NCI-H1092 (cell line): ENCODE measurements at regions not wholly inside any gene's neighbourhood (a gene's known extent, or its start where the extent isn't known, plus 50 kb on each side); places are given as distances from the start of the nearest gene placed in this dataset.
"Not testable (repeated sequence)": the region's sequence is repeated elsewhere in the genome, so short reads cannot be mapped to it uniquely, and the experiment has no call there.

ENCODE experiments used
- DNase-seq: peaks from one replicate; lab custom pipeline; 2025; lab: John Stamatoyannopoulos, UW

DNA sequence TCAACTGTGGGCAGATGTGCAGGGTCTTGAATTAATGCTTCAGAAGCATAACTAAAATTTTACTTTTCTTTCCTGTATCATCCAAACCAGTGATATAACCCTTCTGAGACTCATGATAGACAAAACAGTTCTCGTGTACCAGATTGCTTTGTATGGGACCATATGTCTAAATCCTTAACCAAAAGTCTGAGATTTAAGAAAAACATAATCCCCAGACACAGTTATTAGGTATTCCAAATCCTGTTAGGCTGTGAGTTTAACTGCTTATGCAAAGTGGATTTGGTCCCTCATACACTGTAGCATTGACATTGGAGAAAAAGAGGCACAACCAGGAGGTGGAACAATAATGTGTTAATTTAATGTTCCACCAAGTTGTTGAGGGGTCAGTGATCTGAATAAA, 235.0 kb downstream of the PMAIP1 start:
- DNase-seq, result no peak

DNA sequence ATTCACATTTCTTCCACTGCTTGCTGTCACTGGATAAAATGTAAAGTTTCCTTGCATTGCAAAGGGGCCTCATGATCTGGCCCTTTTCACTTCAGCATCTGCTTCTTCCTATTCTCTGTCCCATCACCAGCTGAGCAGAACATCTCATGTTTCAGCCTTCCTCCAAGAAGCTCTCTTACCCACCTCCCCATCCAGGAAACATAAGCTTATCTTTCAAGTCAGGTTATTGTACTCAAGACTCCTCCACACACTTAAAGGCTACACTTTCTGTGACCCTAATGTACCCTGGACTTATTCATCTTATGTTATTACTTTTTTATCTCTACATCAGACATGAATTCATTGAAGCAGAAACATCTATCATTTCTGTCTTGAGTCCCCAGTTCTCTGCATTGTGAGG, 230.5 kb downstream of the PMAIP1 start:
- no peak for DNase-seq

DNA sequence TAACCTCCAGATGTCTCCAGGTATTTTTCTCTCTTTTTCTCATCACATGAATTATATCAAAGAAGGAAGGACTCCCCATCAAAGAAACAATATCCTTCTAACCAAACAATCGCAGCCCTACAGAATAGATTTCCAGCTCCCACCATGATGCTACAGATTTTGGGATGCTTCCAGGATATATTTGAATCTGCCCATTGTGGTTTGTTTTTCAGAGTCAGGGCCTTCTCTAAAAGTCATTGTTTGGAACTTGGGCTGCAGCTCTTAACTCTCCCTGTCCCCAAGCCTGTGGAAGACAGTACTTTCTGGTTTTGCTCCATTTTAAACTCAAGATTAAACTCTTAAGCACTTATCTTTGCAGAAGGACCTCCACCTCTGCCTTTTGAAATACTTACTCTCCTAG, 223.2 kb downstream of the PMAIP1 start:
- DNase-seq, result no peak

DNA sequence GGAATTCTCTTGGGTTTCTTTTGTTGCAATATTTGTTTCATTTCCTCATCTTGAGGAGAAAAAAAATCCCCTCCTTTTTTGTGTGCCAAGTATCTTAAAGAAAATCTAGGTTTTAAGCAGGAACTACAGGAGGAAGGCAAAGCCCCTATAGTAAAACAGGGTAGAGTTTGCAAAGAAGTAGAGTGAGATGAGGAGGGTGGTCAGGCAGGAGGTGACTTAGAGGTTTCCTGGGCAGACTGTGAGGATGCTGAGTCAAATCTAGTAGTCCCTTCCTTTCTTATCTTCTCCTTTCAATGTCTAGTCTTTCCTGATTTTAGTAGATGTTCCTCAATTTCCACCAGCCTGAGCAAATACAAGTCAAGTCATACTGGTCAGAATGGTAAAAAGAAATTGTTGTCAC, 222.5 kb downstream of the PMAIP1 start:
- DNase-seq, result no peak

DNA sequence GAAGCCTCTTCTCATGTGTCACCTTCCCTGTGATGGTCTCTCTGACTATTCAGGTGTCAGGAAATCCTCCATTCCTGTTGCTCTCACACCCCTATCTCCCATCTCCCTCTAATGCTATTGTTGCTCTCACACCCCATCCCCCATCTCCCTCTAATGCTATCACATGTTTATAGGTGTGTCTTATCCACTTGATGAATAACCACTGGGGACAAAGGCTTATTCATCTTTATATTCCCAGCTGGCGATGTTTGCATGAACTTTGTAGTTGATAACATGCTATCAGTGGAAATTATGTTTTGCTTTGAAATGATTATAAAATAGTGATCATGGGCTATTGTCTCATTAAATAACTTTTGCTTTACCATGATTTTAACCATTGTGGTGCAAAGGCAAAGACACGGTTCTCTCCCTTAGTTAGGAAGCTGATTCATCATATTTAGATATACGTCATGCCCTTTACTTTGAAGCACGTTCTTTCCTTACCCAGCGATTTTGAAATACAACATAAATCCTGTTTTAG, 220.5 kb downstream of the PMAIP1 start:
- DNase-seq, result no peak

DNA sequence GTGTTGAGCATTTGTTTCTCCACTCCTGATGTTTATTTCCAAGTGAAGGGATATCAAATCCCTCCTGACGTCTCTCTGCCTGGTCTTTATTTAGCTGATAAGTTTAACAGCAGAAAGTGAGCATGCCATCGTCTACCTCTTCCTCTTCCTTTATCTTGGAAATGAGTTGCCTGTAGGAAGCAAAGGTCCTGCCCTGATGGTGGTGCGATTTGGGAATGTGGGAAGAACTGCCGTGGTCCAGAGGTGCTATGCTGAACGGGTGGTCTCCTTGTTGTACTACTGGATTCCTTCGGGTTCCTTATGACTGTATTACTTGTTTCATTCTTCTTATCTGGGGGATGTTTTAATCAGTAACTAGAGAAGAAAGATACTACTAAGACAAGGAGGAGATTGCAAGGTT, 217.5 kb downstream of the PMAIP1 start:
- DNase-seq, result no peak

DNA sequence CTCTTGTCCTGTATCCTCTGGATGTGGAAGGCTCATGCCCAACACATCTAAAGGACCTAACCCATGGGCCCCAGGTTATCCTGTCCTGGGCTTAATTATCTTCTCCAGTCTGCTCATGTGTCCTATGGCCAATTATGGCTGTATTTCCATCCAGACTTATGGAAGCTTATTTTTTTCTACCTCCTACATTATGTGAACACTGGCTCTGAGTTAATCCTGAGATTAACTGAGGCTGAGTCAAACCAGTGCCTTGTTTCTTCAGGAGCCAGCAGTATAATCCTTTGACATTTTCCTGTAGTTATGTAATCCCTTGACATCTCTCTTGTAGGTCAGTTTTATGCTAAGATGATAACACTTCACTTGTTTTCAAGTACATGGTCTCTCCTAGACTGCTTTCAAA, 213.6 kb downstream of the PMAIP1 start:
- no peak for DNase-seq

DNA sequence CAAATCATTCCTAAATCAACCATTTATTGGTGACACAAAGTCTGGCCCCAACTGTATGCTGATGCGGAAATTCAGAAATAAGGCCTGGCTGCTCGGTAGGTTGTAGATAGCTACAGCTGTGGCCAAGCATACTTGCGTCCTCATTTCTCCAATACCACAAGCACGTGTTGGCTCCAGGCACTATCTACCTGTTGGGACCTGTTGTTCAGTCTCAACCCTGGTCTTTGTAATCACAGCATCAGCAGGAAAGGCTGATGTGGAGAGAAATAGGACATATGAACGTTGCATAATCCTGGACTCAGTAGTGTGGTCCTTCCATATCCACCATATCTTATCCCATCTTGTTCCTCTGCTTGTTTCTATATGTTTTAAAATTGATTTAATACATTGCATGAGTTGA, 212.6 kb downstream of the PMAIP1 start:
- no peak for DNase-seq

DNA sequence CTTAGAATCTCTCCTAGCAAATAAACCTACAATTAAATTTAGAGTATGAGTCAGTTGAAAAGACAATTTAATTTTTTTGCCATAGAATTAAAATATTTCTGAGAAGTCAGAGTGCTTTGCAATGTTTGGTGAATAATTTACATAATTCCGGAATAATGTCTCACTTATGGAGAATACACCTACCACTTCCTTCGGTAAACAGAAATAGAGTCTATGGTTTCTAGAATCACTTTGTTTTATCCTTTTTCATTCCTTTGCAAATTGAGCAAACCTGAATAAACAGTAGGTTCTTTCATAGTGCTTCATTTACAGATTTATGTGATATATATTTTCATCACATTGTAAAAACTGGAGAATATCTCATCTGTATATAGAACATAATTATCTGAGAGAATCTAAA, 211.7 kb downstream of the PMAIP1 start:
- DNase-seq, result no peak

DNA sequence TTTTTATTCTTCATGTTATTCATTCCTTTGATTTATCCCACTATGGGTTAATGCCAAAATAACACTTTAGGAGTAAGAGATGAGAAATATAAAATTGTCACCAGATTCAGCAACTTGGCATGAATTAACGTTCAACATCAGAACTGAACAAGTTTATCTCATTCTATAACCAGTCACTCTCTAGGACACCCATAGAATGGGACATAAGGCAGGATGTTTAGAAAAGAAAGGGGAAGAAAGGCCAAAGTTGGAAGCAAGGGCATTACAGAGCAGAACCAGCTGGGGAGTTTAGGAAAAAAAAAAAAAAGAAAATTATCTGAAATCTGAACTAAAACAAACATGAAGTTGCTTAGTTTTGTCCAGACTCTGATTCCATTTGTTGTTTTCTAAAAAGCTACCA, 211.0 kb downstream of the PMAIP1 start:
- no peak for DNase-seq

DNA sequence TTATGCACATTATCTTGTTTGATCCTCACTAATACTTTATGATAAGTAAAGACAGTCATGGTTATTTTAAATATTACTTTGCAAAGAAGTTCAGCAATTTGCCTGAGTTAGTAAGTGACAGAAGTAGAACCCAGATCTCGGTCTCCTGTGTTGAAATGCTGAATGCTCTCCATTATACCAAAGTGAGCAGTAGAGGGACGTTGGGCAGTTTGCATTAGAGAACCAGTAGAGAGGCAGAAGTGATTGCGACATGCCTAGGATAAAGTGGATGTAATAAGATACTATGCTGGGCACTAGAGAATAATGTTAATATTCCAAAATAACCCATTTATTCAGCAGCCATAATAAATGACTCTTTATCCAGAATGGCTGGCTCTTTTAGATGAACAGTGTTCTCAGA, 201.0 kb downstream of the PMAIP1 start:
- DNase-seq, result no peak

DNA sequence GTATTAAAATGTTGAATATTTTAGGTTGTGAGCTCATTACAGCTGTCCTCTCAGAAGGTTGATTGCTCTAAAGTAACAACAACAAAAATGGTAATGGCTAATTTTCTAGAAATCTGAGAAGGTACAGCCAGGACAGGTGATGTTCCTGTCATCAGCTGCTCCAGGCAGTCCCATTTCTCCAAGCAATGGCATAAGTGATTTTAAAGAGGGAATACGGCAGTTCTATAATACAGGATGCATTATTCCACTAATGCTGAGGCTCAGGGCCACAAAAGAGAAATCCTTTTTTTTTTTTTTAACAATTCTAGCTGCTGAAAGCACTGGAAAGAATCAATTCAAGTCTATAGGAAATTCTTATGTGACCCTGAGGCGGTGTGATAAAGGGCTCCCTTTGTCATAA, 199.9 kb downstream of the PMAIP1 start:
- DNase-seq, result no peak

DNA sequence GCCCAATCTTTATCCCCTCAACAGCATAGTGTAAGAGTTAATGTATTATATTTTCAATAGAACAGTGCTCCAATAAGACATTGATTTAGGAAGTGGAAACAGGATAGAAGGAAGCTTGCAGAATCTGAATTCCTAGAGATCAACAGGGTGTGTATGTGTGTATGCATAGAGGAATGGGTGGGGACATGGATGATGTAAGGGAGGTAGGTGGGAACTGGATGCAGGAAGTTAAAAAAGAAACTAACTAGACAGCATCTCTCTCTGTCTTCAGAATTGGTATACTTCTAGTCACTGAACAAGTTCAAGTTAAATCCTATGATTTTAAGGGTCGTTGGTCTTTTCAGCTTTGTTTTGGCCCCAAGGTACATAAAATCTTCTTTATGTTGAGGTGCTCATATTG, 196.6 kb downstream of the PMAIP1 start:
- DNase-seq, result no peak

DNA sequence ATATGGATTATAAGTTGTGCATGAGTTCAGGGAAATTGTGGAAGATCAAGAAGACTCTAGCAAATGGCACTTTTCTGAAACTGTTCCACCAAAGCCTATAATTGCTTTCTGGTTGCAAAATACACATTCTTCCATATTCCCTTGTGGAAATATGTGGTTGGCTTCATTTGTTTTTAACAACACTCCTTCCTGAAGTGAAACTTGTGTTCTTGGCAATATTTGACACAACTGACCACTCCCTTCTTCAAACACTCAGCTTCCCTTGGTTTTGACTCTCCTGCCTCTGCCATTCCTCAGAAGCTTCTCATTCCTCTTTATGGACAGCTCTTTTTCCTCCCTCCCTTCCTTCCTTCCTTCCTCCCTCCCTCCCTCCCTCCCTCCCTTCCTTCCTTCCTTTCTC, 192.3 kb downstream of the PMAIP1 start:
- no peak for DNase-seq

DNA sequence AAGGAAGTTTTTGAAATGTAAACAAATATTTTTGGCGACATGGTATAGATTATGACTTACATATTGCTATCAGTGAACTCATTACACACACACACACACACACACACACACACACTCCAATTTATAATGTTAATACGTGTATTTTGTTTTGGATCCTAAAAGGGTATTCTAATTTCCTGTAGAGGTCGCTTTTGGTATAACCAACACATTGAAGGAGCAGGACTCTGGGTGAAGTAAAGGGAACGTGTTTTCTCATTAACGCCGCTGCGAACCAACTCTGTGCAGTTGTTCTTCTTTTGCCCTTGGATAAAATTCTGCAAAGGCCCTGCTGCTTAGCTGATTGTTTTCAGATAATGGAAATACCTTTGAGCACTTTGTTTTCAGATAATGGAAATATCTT, 190.4 kb downstream of the PMAIP1 start:
- no peak for DNase-seq

DNA sequence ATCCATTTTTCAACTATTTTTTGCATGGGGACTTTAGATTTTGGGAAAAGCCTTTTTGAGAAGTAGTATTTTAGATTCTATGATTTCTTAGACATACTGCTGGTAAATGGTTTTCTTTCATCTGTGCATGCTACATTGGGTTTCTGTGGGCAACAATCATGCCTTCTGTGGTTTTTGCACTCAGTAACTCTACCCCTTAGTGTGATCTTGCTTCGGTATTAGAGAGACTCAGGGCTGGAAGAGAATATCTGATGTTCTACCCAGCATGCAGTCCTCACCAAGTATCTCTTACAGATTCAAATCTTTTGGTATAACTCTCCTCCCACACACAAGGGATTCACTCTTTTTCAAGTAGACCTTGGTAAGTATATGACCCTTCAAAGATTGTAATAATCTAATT, 183.0 kb downstream of the PMAIP1 start:
- no peak for DNase-seq

DNA sequence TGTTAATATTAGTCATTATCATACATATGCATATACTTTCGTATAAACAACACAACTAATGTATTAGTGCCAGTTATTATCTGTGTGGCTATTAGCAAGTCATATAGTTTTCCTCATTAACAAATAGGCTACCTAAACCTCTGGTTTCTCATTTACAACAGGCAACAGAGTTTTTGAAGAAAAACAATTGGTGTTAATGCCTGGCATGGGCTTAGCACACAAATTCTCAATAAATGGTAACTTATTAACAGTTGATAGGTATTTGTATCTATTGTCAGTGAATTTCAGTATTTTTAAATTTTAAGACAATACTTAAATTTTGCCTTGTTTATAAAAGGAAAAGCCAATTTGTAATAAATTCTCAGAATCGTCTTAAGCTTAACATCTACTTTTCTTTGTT, 182.5 kb downstream of the PMAIP1 start:
- DNase-seq, result no peak

DNA sequence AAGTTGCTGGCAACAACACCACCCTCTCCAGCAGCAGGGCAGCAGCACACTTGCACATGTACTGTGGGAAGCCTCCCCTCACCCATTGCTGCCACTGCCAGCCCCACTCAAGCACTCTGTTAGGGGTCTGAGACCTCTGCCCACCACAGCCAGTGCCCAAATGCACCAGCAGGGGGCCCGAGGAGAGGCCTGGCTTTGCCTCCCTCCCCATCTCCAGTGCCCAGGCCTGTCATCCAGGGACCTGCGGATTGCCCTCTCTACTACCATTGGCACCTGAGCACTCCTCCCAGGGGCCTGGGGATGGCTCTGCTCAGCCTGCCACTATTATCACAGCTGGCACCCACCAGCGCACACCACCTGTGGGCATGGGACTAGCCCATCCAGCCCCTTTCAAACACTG, 175.7 kb downstream of the PMAIP1 start:
- DNase-seq, result no peak

DNA sequence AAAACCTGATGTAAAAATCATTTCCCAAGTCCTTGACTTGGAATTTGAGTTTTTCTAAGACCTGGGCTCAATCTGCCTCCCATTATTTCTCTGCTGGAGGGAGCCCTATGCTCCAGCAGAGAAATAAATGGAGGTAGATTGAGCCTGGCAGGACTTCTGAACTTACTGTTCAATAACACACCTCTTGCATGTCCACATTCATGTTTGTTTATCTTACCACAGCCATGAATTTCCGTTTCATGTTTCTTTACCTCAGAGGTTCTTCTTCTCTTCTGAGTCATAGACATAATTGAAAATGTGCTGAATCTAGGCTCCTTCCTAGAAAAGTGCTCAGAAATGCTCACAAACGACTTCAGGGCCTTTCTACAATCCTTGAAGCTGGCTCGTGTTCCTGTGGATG, 170.8 kb downstream of the PMAIP1 start:
- no peak for DNase-seq

DNA sequence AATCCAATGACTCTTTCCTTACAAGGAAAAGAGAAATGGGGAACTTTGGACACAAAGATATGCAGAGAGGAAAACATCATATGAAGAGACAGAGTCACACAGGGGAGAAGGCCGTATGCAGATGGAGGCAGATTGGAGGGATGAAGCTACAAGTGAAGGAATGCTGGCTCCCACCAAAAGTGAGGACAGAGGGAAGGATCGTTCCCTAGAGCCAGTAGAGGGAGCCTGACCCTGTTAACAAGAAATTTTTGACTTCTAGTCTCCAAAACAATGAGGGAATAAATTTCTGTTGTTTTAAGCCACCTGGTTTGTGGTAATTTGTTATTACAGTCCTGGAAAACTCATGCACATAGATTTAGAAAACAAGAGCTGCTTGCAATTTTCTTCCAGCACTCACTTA, 169.3 kb downstream of the PMAIP1 start:
- no peak for DNase-seq

DNA sequence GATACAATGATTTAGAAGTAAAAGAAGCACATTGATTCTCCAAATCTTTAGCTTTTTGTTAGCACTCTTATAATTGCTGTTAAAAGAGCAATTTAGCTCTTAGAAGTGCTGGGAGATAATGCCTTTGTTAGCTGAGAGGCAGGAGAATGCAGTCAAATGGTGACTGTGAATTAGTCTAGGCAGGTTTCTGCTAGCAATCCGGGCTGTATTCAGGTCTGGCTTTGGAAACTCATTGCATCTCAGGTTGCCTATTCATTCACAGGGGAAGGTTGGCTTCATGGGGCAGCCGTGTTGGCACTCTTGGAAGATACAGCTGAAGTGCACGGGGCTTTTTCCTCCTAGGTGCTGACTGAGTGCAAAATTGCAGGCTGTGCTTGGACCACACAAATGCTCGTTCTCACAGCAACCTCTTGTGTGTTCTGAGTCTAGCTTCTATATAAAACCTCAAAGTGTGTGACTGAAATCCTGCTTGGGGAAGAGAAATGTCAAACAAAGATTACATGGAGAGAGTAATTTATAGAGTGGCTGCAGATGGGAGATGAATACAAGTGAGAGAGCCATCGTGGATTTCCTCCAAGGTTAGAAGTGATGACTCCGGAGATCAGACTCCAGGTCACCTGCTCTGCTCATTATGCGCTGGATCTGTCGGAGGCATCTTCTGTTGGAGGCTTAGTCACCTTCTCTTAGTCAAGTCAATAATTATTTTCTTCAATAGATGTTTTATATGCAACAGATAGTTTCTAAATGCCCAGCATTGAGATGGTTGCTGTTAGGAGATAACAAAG, 167.8 kb downstream of the PMAIP1 start:
- no peak for DNase-seq

DNA sequence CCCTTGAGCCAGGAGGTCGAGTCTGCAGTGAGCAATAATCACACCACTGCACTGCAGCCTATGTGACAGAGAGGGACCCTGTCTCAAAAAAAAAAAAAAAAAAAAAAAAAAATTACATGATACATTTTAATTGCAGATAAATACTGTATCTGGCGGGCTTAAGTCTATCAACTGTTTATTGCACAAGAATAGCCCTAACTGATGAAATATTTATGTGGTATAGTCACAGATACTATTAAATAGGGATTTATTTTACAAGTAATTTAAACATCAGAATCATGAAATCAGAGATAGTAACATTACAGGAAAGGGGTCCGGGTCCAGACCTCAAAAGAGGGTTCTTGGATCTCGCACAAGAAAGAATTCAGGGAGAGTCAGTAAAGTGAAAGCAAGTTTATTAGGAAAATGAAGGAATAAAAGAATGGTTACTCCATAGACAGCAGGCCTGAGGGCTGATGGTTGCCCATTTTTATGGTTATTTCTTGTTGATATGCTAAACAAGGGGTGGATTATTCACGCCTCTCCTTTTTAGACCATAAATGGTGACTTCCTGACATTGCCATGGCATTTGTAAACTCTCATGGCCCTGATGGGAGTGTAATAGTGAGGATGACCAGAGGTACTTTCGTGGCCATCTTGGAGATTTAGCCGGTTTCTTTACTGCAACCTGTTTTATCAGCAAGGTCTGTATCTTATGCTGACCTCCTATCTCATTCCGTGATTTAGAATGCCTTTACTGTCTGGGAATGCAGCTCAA, 166.6 kb downstream of the PMAIP1 start:
- no peak for DNase-seq

DNA sequence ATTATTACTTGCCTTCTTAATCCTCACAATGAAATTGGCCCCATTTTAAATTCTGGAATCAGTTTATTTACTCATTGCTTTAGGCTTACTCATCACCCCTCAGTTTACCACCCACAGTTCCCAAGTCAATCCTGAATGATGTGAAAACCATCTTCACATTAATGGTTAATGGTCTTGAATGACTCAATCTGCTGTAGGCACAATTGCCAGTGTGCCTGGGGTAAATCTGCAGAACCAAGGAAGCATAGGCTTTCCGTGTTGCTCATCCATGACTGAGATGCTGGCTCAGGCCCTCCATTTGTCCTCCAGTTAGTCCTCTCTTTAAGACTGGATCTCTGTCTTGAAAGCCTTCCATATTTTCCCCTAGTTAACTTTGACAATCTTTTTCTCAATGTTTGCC, 164.5 kb downstream of the PMAIP1 start:
- no peak for DNase-seq

DNA sequence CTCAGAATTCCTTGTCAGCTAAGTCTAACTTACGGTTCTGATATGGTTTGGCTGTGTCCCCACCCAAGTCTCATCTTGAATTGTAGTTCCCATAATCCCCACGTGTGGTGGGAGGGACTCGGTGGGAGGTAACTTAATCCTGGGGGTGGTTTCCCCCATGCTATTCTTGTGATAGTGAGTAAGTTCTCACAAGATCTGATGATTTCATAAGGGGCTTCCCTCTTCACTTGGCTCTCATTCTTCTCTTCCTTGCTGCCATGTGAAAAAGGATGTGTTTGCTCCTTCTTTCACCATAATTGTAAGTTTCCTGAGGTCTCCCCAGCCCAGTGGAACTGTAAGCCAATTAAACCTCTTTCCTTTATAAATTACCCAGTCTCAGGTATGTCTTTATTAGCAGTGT, 163.0 kb downstream of the PMAIP1 start:
- not testable (repeated sequence) for DNase-seq
